ENCODE measurements at regions not wholly inside any gene's neighbourhood (a gene's known extent, or its start where the extent isn't known, plus 50 kb on each side); places are given as distances from the start of the nearest gene placed in this dataset.

- no CpG with 5 or more reads among the region's 2 CpGs for WGBS, 2 experiments (ENCODE audit: extremely low coverage in 2 of 2, insufficient read length in 1 of 2)
- Histone ChIP-seq H3K9me1 (ENCODE audit: insufficient read depth, low read length) (no peaks in the 10 kb centered on the region), H3K23ac (ENCODE audit: low read depth, low read length) (no peak overlapping the region), H4K5ac (ENCODE audit: low read depth, low read length) (no peak overlapping the region), H3K36me3 (ENCODE audit: control insufficient read depth, insufficient read depth, low read length) (no peaks in the 10 kb centered on the region), H3K14ac (replicated peaks; ENCODE audit: low read depth, low read length) (no peak overlapping the region), H2AFZ (replicated peaks; ENCODE audit: low read length, poor library complexity) (no peak overlapping the region), H2BK15ac (ENCODE audit: low read depth, low read length) (no peak overlapping the region), H3K4me1 (ENCODE audit: control insufficient read depth, insufficient read depth, low read length) (no peaks in the 10 kb centered on the region), H3K4me3 (ENCODE audit: insufficient read depth, low read depth, low read length) (no peak overlapping the region), H3K9me3 (ENCODE audit: control insufficient read depth, insufficient read depth, low read length) (no peaks in the 10 kb centered on the region), H2AK5ac (ENCODE audit: low read depth, low read length) (no peak overlapping the region), H4K91ac (ENCODE audit: insufficient read depth, low read depth, low read length) (no peak overlapping the region), H2BK120ac (ENCODE audit: low read depth, low read length) (no peak overlapping the region), H4K8ac (ENCODE audit: low read depth in 2 of 2, low read length in 2 of 2) (no peak overlapping the region), H3K27ac (ENCODE audit: insufficient read depth, low read length) (no peak overlapping the region), H3K79me1 (ENCODE audit: low read depth in 1 of 2, low read length in 2 of 2) (no peaks in the 10 kb centered on the region), H3K56ac (ENCODE audit: extremely low read depth, insufficient read depth, low read length) (no peak overlapping the region), H3K4ac (ENCODE audit: low read depth, low read length) (no peak overlapping the region), H3K27me3 (ENCODE audit: control insufficient read depth, insufficient read depth, low read length) (no peaks in the 10 kb centered on the region), H3K9ac (ENCODE audit: low read depth, low read length) (no peak overlapping the region), H3K18ac (ENCODE audit: low read depth, low read length) (no peak overlapping the region), H3K4me2 (ENCODE audit: low read depth, low read length) (no peak overlapping the region), H2BK5ac (ENCODE audit: low read depth, low read length, poor library complexity, severe bottlenecking) (no peak overlapping the region), H4K20me1 (ENCODE audit: insufficient read depth, low read length) (no peaks in the 10 kb centered on the region), H2BK20ac (ENCODE audit: low read depth, low read length) (no peak overlapping the region), H2AK9ac (replicated peaks; ENCODE audit: low read depth, low read length, poor library complexity) (no peak overlapping the region)
- TF ChIP-seq RFX5 (IDR thresholded peaks at IDR 0.05; ENCODE audit: low read depth, low read length) (no peak), NFE2L2 (IDR thresholded peaks at IDR 0.05; ENCODE audit: low read depth, low read length) (no peak), ELK1 (IDR thresholded peaks at IDR 0.05; ENCODE audit: borderline replicate concordance, low read depth, low read length) (no peak), USF2 (IDR thresholded peaks at IDR 0.05; ENCODE audit: low read depth, low read length) (no peak), RCOR1 (IDR thresholded peaks at IDR 0.05; ENCODE audit: insufficient replicate concordance, low read length) (no peak), RAD21 (IDR thresholded peaks at IDR 0.05; ENCODE audit: low read length) (no peak), FOS (IDR thresholded peaks at IDR 0.05; ENCODE audit: low read depth, low read length) (no peak), MXI1 (IDR thresholded peaks at IDR 0.05; ENCODE audit: borderline replicate concordance, low read depth, low read length) (no peak), CTCF (conservative IDR thresholded peaks at IDR 0.05; ENCODE audit: low read depth, low read length) (no peak), CEBPB (IDR thresholded peaks at IDR 0.05; ENCODE audit: low read depth, low read length) (no peak), MAFK (IDR thresholded peaks at IDR 0.05; ENCODE audit: low read depth, low read length) (no peak), MAZ (IDR thresholded peaks at IDR 0.05; ENCODE audit: borderline replicate concordance, low read depth, low read length) (no peak), POLR2A (IDR thresholded peaks at IDR 0.05; ENCODE audit: low read depth, low read length) (no peak)
- intact Hi-C loops (cut with micrococcal nuclease) (no loop called here), in situ Hi-C loops (cut with MboI; ENCODE audit: low sequenced_read_pairs) (no loop called here), dilution Hi-C loops (cut with HindIII; ENCODE audit: low sequenced_read_pairs, unreplicated experiment) (no loop called here)
- no peak for ATAC-seq (ENCODE audit: low read depth)
- DNase-seq, result no peak
- ChIA-PET POLR2A (ENCODE audit: unreplicated experiment) (no interaction called here), CTCF (no interaction called here)
- no TSS peak for BruUV-seq (replicated peaks)
Measured at GRCh38 chr3:88369767-88370166, 220.0 kb downstream of the C3orf38 start.

All from IMR-90 (cell line).